Common myeloid progenitor, CD34-positive (primary cell): ENCODE measurements at regions not wholly inside any gene's neighbourhood (a gene's known extent, or its start where the extent isn't known, plus 50 kb on each side); places are given as distances from the start of the nearest gene placed in this dataset.

ENCODE experiments used
- CTCF ChIA-PET: fragments of 350-600 bp; sonication (Branson Sonifier 250); formaldehyde crosslinking; loops from one replicate; lab custom pipeline; 2021; ENCODE audit warnings: antibody characterized with exemption; lab: Charles Lee
- POLR2A ChIA-PET: fragments of 350-600 bp; sonication (Branson Sonifier 250); formaldehyde crosslinking; loops from one replicate; lab custom pipeline; 2021; ENCODE audit warnings: antibody characterized with exemption; lab: Charles Lee
- DNase-seq, 3 donors: peaks; one replicate each; pipeline versions ENCODE4 v3.0.0 to v3.0.0-alpha.2; 2013
- H3K27ac ChIP-seq, 2 experiments: 1 replicate in 1 of 2; 2 replicates in 1 of 2; pipeline ENCODE4 v1.7.0; 2013; ENCODE audit warnings: inconsistent platforms in 2 of 2, low read length in 2 of 2, mild to moderate bottlenecking in 2 of 2, low read depth in 1 of 2, moderate library complexity in 1 of 2; ENCODE audit not compliant: severe bottlenecking in 2 of 2, insufficient read depth in 1 of 2, poor library complexity in 1 of 2
- H3K27me3 ChIP-seq, 5 experiments: replicated peaks in 2 of 5; 1 replicate in 3 of 5; 2 replicates in 2 of 5; pipeline versions ENCODE4 v1.6.1 to v1.7.0; 2013; ENCODE audit warnings: low read length in 4 of 5, mild to moderate bottlenecking in 2 of 5, moderate library complexity in 2 of 5, inconsistent platforms in 1 of 5; ENCODE audit not compliant: insufficient read depth in 5 of 5, control insufficient read depth in 4 of 5
- H3K36me3 ChIP-seq, 4 experiments: 1 replicate in 2 of 4; 2 replicates in 2 of 4; pipeline versions ENCODE4 v1.6.1 to v1.7.0; 2013; ENCODE audit warnings: low read length in 3 of 4, control low read depth in 1 of 4, mild to moderate bottlenecking in 1 of 4; ENCODE audit not compliant: control insufficient read depth in 4 of 4, insufficient read depth in 4 of 4
- H3K4me1 ChIP-seq, 4 experiments: 1 replicate in 3 of 4; 2 replicates in 1 of 4; pipeline versions ENCODE4 v1.6.1 to v1.7.1; 2013; ENCODE audit warnings: low read length in 3 of 4, mild to moderate bottlenecking in 3 of 4, control low read depth in 1 of 4, inconsistent platforms in 1 of 4, moderate library complexity in 1 of 4; ENCODE audit not compliant: control insufficient read depth in 4 of 4, insufficient read depth in 4 of 4; ENCODE audit errors: control extremely low read depth in 1 of 4
- H3K4me3 ChIP-seq, 7 experiments: 1 replicate in 4 of 7; 2 replicates in 3 of 7; pipeline versions ENCODE4 v1.5.1 to v1.7.0; 2013; ENCODE audit warnings: mild to moderate bottlenecking in 7 of 7, low read length in 6 of 7, moderate library complexity in 6 of 7, inconsistent platforms in 2 of 7, low read depth in 2 of 7, control low read depth in 1 of 7; ENCODE audit not compliant: insufficient read depth in 4 of 7, control insufficient read depth in 1 of 7; ENCODE audit errors: extremely low read depth in 1 of 7
- H3K9me3 ChIP-seq, 5 experiments: 1 replicate in 4 of 5; 2 replicates in 1 of 5; pipeline versions ENCODE4 v1.6.1 to v1.7.1; 2013; ENCODE audit warnings: low read length in 4 of 5, mild to moderate bottlenecking in 2 of 5, inconsistent platforms in 1 of 5, low read depth in 1 of 5, moderate library complexity in 1 of 5; ENCODE audit not compliant: control insufficient read depth in 4 of 5, insufficient read depth in 2 of 5; ENCODE audit errors: control extremely low read depth in 1 of 5
- WGBS: methylation state at CpG from one replicate; pipeline ENCODE4 v1.1.5; 2013; ENCODE audit not compliant: insufficient coverage; 5-methylcytosine and 5-hydroxymethylcytosine counted together

DNA sequence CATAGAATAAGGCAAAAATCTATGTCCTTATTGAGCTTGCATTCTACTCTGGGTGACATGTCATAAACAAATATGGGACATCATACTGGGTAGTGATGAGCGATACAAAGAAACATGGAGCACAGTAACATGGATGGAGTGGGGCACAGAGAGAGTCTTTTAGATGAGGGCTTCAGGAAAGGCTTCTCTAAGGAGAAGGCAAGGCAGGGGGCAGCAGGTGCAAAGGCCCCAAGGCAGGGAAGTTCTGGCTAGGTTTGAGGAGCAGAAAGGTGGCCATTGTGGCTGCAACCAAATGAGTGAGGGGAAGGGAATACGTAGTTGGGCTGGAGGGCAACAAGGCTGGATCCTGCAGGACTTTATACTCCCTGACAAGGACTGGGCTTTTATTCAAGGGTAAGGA is 211.4 kb downstream of the HERPUD2 start:
- peaks cover 0 to 2% (median 0%) of the 10 kb centered on the region in 5 experiments for H3K9me3 ChIP-seq
- WGBS, result 95% methylated on average over 2 of the region's 2 CpGs

DNA sequence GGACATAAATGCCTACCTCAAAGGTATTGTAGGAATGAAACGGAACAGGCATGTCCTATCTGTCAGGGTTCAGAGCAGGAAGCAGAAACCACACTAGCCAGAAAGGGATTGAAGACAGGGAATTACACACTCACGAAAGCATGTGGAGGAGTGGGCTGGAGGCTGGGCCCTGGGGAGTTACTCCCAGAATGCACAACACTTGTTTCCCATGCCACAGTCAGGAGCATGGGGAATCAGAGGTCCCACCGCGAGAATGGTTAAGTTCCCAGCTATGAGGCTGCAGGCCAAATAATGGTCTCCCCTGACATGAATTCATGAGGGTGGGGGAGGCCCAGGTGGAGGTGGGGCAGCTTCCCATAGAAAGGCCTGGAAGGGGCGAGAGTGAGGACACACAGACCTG is 212.7 kb downstream of the HERPUD2 start:
- no peaks in the 10 kb centered on the region for H3K27me3 ChIP-seq
- H3K4me3 ChIP-seq, result no peak overlapping the region
- H3K27ac ChIP-seq, result no peak overlapping the region
- ChIA-PET CTCF (interaction anchor here (1.3 kb wide), 1 partner anchor 9 kb away, joined by 4 read pairs; no protein-coding TSS in a partner anchor), POLR2A (no interaction called here)
- no peak for DNase-seq
- H3K4me1 ChIP-seq, result no peaks in the 10 kb centered on the region
- 72% methylated on average over 4 of the region's 5 CpGs for WGBS
- no peaks in the 10 kb centered on the region for H3K36me3 ChIP-seq
- H3K9me3 ChIP-seq, result peaks cover 0 to 11% (median 0%) of the 10 kb centered on the region in 5 experiments

More for the DNA sequence above, 211.4 kb downstream of the HERPUD2 start:
- Histone ChIP-seq H3K4me1 (no peaks in the 10 kb centered on the region), H3K36me3 (no peaks in the 10 kb centered on the region), H3K27me3 (peaks cover 0 to 4% (median 0%) of the 10 kb centered on the region in 5 experiments), H3K27ac (no peak overlapping the region), H3K4me3 (no peak overlapping the region)
- no peak for DNase-seq
- ChIA-PET CTCF (no interaction called here), POLR2A (no interaction called here)

DNA sequence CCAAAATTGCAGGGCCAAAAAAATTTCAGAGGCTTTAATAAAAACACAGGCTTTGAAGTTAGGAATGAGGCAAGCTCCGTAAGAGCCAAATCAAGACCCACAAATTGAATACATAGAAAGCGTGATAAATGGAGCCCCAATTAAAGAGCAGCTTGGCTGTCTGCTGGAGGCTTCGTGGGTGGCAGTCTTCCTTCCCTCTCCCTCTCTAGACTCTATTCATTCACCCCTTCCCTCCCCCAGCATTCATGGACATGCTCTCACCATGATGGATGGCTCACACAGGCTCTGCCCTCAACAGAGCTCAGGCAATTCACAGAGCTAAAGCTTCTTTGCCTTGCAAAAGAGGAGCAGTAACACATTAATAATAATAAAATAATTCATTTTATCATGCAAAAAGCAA is 214.1 kb downstream of the HERPUD2 start:
- ChIA-PET CTCF (no interaction called here), POLR2A (no interaction called here)
- 53% methylated on average over 2 of the region's 3 CpGs for WGBS
- H3K27me3 ChIP-seq, result no peaks in the 10 kb centered on the region
- no peak overlapping the region for H3K4me3 ChIP-seq
- no peaks in the 10 kb centered on the region for H3K4me1 ChIP-seq
- no peak for DNase-seq
- H3K9me3 ChIP-seq, result peaks cover 0 to 11% (median 0%) of the 10 kb centered on the region in 5 experiments
- no peak overlapping the region for H3K27ac ChIP-seq
- no peaks in the 10 kb centered on the region for H3K36me3 ChIP-seq

DNA sequence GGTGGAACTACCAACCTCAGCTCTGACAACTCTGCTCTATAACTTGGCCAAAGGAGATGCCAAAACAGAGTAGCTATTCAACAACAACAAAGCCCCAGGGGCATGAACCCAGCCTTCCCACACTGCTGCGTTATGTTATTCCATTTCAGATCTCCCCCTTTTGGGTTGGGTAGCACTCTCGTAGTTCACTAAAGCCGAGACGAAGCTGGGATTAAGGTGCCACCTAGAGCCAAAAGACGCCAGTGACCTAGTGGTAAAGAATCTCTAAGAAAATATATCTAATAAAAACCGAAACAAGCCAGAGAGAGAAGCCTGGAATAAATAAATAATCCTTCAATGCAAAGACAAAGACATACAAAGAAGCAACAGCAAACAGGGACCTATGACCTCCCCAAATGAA is 217.3 kb downstream of the HERPUD2 start:
- DNase-seq, result no peak

DNA sequence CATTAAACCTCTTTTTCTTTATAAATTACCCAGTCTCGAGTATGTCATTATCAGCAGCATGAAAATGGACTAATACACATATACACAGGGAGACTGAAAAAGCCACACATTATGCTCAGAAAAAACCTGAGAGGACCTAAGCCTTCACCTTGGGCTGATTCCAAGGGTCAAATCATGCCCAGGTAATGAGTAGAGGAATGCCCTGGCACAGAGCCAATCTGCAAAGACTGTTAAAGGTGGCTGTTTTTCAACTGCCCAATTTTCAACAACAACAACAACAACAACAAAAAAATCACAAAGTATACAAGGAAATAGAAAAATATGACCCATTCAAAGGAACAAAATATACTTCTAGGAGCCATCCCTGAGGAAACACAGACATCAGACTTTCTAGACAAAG is 220.2 kb upstream of the TBX20 start:
- H3K4me3 ChIP-seq, result no peak overlapping the region
- no peaks in the 10 kb centered on the region for H3K27me3 ChIP-seq
- H3K4me1 ChIP-seq, result no peaks in the 10 kb centered on the region
- DNase-seq, result no peak
- H3K9me3 ChIP-seq, result peaks cover 0 to 11% (median 0%) of the 10 kb centered on the region in 5 experiments
- H3K27ac ChIP-seq, result no peak overlapping the region
- CTCF ChIA-PET, result interaction anchor here (1.5 kb wide), 1 partner anchor 8 kb away, joined by 4 read pairs; no protein-coding TSS in a partner anchor
- POLR2A ChIA-PET, result no interaction called here
- H3K36me3 ChIP-seq, result no peaks in the 10 kb centered on the region
- no CpG with 5 or more reads among the region's 1 CpG for WGBS

More for the DNA sequence above, 217.3 kb downstream of the HERPUD2 start:
- POLR2A ChIA-PET, result no interaction called here
- Histone ChIP-seq H3K4me1 (no peaks in the 10 kb centered on the region), H3K4me3 (no peak overlapping the region), H3K27me3 (no peaks in the 10 kb centered on the region), H3K36me3 (no peaks in the 10 kb centered on the region), H3K27ac (no peak overlapping the region), H3K9me3 (peaks cover 0 to 11% (median 0%) of the 10 kb centered on the region in 5 experiments)
- 86% methylated on average over 2 of the region's 6 CpGs for WGBS
- CTCF ChIA-PET, result no interaction called here

DNA sequence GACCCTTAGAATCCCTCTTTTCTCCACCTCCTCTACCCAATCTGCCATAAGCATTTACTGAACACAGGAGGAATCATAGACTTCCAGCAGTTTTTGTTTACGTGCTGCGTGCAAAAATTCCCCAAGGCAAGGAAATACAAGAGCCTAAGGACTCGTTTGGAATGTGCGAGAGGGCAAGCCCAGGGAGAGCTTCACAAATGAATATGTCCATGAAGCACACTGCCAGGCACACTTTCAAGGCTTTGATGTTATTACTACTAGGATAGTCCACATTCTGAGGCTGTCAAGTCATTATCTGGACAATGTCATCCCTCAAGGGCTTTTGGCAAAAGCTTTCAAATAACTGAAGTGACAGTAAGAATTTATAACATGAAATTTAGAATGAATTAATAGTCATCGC is 214.7 kb upstream of the TBX20 start:
- H3K4me3 ChIP-seq, result no peak overlapping the region
- no peaks in the 10 kb centered on the region for H3K9me3 ChIP-seq
- ChIA-PET CTCF (no interaction called here), POLR2A (no interaction called here)
- WGBS, result 77% methylated on average over 4 of the region's 5 CpGs
- H3K36me3 ChIP-seq, result no peaks in the 10 kb centered on the region
- DNase-seq, result no peak
- H3K27me3 ChIP-seq, result peaks cover 0 to 7% (median 0%) of the 10 kb centered on the region in 5 experiments
- no peak overlapping the region for H3K27ac ChIP-seq
- H3K4me1 ChIP-seq, result no peaks in the 10 kb centered on the region

DNA sequence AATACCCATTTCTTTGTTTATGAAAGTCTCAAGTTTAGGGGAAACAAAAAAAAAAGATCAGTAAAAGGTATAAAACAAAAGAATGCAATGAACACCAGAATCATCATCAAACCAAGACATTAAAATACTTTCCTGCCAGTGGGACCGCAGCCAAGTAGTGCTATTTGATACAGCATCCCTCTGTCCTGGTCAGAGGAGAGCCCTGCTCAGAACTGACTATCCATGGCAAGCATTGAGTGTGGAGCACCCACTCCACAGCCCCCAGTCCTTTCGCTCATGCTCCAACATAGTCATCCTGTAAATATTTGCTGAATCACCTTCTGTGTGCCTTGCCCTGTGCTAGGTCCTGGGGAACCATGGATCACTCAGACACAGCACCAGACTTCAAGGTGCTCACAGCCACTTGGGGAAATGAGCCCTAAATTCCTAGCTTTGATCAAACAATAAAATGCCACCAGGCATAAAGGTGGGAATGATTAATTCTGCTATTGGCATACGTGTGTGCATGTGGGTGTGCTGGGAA is 213.6 kb upstream of the TBX20 start:
- Histone ChIP-seq H3K9me3 (peaks cover 0 to 5% (median 3%) of the 10 kb centered on the region in 5 experiments), H3K27ac (no peak overlapping the region), H3K27me3 (peaks cover 0 to 7% (median 0%) of the 10 kb centered on the region in 5 experiments), H3K4me1 (no peaks in the 10 kb centered on the region), H3K36me3 (no peaks in the 10 kb centered on the region), H3K4me3 (no peak overlapping the region)
- 86% methylated on average over 3 of the region's 3 CpGs for WGBS
- ChIA-PET CTCF (interaction anchor here (1.2 kb wide), 1 partner anchor 11 kb away, joined by 3 read pairs; no protein-coding TSS in a partner anchor), POLR2A (no interaction called here)
- no peak for DNase-seq
